ENCODE measurements at regions not wholly inside any gene's neighbourhood (a gene's known extent, or its start where the extent isn't known, plus 50 kb on each side); places are given as distances from the start of the nearest gene placed in this dataset.

DNA sequence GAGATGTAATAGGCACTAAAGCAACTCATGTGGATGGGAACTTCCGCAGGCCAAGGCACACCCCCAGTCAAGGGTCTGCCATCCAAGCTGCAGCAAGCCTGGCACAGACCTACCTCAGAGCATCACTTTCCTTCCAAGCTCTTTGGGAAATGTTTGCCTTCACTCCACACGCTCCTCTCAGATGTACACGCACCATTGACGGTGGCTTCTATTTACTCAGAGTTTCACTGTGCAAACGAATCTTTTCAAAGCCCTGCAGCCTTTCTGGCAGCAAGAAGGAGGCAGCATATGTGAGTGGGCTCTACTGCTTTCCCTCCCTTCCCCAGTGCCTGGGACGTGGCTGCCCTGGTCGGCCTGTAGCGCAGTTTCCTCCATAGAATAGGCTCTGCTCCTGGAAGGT, 60.9 kb upstream of the USP47 start:
- TF ChIP-seq, protein P1, sequence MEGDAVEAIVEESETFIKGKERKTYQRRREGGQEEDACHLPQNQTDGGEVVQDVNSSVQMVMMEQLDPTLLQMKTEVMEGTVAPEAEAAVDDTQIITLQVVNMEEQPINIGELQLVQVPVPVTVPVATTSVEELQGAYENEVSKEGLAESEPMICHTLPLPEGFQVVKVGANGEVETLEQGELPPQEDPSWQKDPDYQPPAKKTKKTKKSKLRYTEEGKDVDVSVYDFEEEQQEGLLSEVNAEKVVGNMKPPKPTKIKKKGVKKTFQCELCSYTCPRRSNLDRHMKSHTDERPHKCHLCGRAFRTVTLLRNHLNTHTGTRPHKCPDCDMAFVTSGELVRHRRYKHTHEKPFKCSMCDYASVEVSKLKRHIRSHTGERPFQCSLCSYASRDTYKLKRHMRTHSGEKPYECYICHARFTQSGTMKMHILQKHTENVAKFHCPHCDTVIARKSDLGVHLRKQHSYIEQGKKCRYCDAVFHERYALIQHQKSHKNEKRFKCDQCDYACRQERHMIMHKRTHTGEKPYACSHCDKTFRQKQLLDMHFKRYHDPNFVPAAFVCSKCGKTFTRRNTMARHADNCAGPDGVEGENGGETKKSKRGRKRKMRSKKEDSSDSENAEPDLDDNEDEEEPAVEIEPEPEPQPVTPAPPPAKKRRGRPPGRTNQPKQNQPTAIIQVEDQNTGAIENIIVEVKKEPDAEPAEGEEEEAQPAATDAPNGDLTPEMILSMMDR (IDR thresholded peaks at IDR 0.05; ENCODE audit: insufficient read depth, low read depth, low read length), result no peak
- TF ChIP-seq EZH2 (IDR thresholded peaks at IDR 0.05; ENCODE audit: insufficient read depth, low read length), result no peak
